H9 (cell line): ENCODE measurements at regions not wholly inside any gene's neighbourhood (a gene's known extent, or its start where the extent isn't known, plus 50 kb on each side); places are given as distances from the start of the nearest gene placed in this dataset.

Experiments
- DNase-seq: peaks from one replicate; pipeline ENCODE4 v3.0.0-alpha.2; 2017
- H2AFZ ChIP-seq: one replicate; pipeline ENCODE4 v1.6.1; 2013; ENCODE audit warnings: mild to moderate bottlenecking, low read length, control low read depth, moderate library complexity
- H2AK5ac ChIP-seq: 2 replicates; pipeline ENCODE4 v1.6.1; 2013; ENCODE audit warnings: low read length, control low read depth, mixed read lengths; ENCODE audit not compliant: insufficient read length
- H2BK120ac ChIP-seq: one replicate; pipeline ENCODE4 v1.6.1; 2013; ENCODE audit warnings: low read depth, mild to moderate bottlenecking, low read length, control low read depth, inconsistent platforms; ENCODE audit not compliant: poor library complexity, severe bottlenecking
- H2BK12ac ChIP-seq: 2 replicates; pipeline ENCODE4 v1.6.1; 2013; ENCODE audit warnings: low read length, control low read depth, mixed read lengths, low read depth; ENCODE audit not compliant: insufficient read length
- H2BK15ac ChIP-seq: 2 replicates; pipeline ENCODE4 v1.6.1; 2013; ENCODE audit warnings: low read depth, low read length, control low read depth
- H2BK20ac ChIP-seq: one replicate; pipeline ENCODE4 v1.6.1; 2013; ENCODE audit warnings: low read depth, mild to moderate bottlenecking, low read length, control low read depth, inconsistent platforms; ENCODE audit not compliant: poor library complexity, severe bottlenecking
- H2BK5ac ChIP-seq: 2 replicates; pipeline ENCODE4 v1.6.1; 2013; ENCODE audit warnings: low read length, control low read depth, mixed read lengths; ENCODE audit not compliant: insufficient read length
- H3K14ac ChIP-seq: 2 replicates; pipeline ENCODE4 v1.6.1; 2013; ENCODE audit warnings: low read length, control low read depth; ENCODE audit not compliant: insufficient read depth
- H3K18ac ChIP-seq: 2 replicates; pipeline ENCODE4 v1.6.1; 2013; ENCODE audit warnings: low read depth, mild to moderate bottlenecking, mixed read lengths, low read length, control low read depth; ENCODE audit not compliant: insufficient read length
- H3K23ac ChIP-seq: 2 replicates; pipeline ENCODE4 v1.6.1; 2013; ENCODE audit warnings: low read length, control low read depth, mixed read lengths, low read depth; ENCODE audit not compliant: insufficient read length
- H3K23me2 ChIP-seq: 2 replicates; pipeline ENCODE4 v1.6.1; 2013; ENCODE audit warnings: low read depth, mild to moderate bottlenecking, mixed read lengths, low read length, control low read depth; ENCODE audit not compliant: insufficient read length, poor library complexity, severe bottlenecking
- H3K27ac ChIP-seq: 2 replicates; pipeline ENCODE4 v1.5.1; 2013; ENCODE audit warnings: low read length, control low read depth, mixed read lengths, low read depth; ENCODE audit not compliant: insufficient read length
- H3K27me3 ChIP-seq: 2 replicates; pipeline ENCODE4 v1.6.1; 2013; ENCODE audit warnings: low read length, control low read depth, inconsistent platforms; ENCODE audit not compliant: insufficient read depth
- H3K4ac ChIP-seq: 2 replicates; pipeline ENCODE4 v1.6.1; 2013; ENCODE audit warnings: low read depth, mild to moderate bottlenecking, control low read depth, inconsistent platforms, low read length, moderate library complexity
- H3K4me1 ChIP-seq: 2 replicates; pipeline ENCODE4 v1.6.1; 2013; ENCODE audit warnings: low read length, control low read depth, inconsistent platforms; ENCODE audit not compliant: insufficient read depth
- H3K4me2 ChIP-seq: 2 replicates; pipeline ENCODE4 v1.6.1; 2013; ENCODE audit warnings: low read length, control low read depth, mixed read lengths; ENCODE audit not compliant: insufficient read length, insufficient read depth
- H3K56ac ChIP-seq: 2 replicates; pipeline ENCODE4 v1.6.1; 2013; ENCODE audit warnings: low read depth, mild to moderate bottlenecking, mixed read lengths, low read length, control low read depth; ENCODE audit not compliant: insufficient read length
- H3K79me1 ChIP-seq: 2 replicates; pipeline ENCODE4 v1.6.1; 2013; ENCODE audit warnings: low read depth, mild to moderate bottlenecking, moderate library complexity, low read length, control low read depth, inconsistent platforms; ENCODE audit not compliant: insufficient read depth, poor library complexity, severe bottlenecking
- H3K79me2 ChIP-seq: 2 replicates; pipeline ENCODE4 v1.6.1; 2013; ENCODE audit warnings: low read length, control low read depth, inconsistent platforms; ENCODE audit not compliant: insufficient read depth
- H3K9ac ChIP-seq: 2 replicates; pipeline ENCODE4 v1.6.1; 2013; ENCODE audit warnings: low read length, control low read depth, mixed read lengths; ENCODE audit not compliant: insufficient read length; ENCODE audit errors: extremely low read depth
- H3K9me3 ChIP-seq: one replicate; pipeline ENCODE4 v1.6.1; 2013; ENCODE audit warnings: low read depth, low read length, inconsistent platforms; ENCODE audit not compliant: control insufficient read depth
- H3T11ph ChIP-seq: one replicate; pipeline ENCODE4 v1.6.1; 2013; ENCODE audit warnings: mild to moderate bottlenecking, low read length, control low read depth, inconsistent platforms
- H4K20me1 ChIP-seq: one replicate; pipeline ENCODE4 v1.6.1; 2013; ENCODE audit not compliant: control insufficient read depth, insufficient read length, insufficient read depth
- H4K5ac ChIP-seq: 2 replicates; pipeline ENCODE4 v1.6.1; 2013; ENCODE audit warnings: low read depth, mild to moderate bottlenecking, mixed read lengths, low read length, control low read depth; ENCODE audit not compliant: insufficient read length
- H4K8ac ChIP-seq: replicated peaks from 2 replicates; pipeline ENCODE4 v1.6.1; 2013; ENCODE audit warnings: low read length, control low read depth, mixed read lengths, low read depth; ENCODE audit not compliant: insufficient read length
- H4K91ac ChIP-seq: 2 replicates; pipeline ENCODE4 v1.6.1; 2013; ENCODE audit warnings: low read depth, mild to moderate bottlenecking, moderate library complexity, mixed read lengths, low read length, control low read depth; ENCODE audit not compliant: insufficient read length
- H3K27ac Mint-ChIP-seq, 3 experiments: 2 replicates in 2 of 3; 3 replicates in 1 of 3; pipeline ENCODE4 v1.8.0; 2020 to 2021; ENCODE audit warnings: mixed read lengths in 3 of 3, mild to moderate bottlenecking in 1 of 3, moderate library complexity in 1 of 3
- H3K27me3 Mint-ChIP-seq: 2 replicates; pipeline ENCODE4 v1.8.0; 2021; ENCODE audit warnings: low read depth, mild to moderate bottlenecking, moderate library complexity, mixed read lengths
- H3K36me3 Mint-ChIP-seq, 3 experiments: 2 replicates in 2 of 3; 3 replicates in 1 of 3; pipeline ENCODE4 v1.8.0; 2020 to 2021; ENCODE audit warnings: low read depth in 3 of 3, mixed read lengths in 3 of 3; ENCODE audit not compliant: insufficient read depth in 1 of 3
- H3K4me1 Mint-ChIP-seq, 2 experiments: 2 replicates each; pipeline ENCODE4 v1.8.0; 2020; ENCODE audit warnings: mixed read lengths in 2 of 2
- H3K4me3 Mint-ChIP-seq, 2 experiments: 2 replicates in 1 of 2; 3 replicates in 1 of 2; pipeline ENCODE4 v1.8.0; 2020 to 2021; ENCODE audit warnings: mild to moderate bottlenecking in 2 of 2, mixed read lengths in 2 of 2, moderate library complexity in 1 of 2
- H3K9me3 Mint-ChIP-seq, 2 experiments: 2 replicates in 1 of 2; 3 replicates in 1 of 2; pipeline ENCODE4 v1.8.0; 2020; ENCODE audit warnings: mild to moderate bottlenecking in 2 of 2, mixed read lengths in 2 of 2, moderate library complexity in 1 of 2
- WGBS: extraction: QIAGEN DNeasy Blood & Tissue Kit; methylation state at CpG from one replicate; pipeline ENCODE4 v1.1.7; 2013; ENCODE audit warnings: missing lambda C conversion rate, low lambda C conversion rate, mixed read lengths; ENCODE audit not compliant: insufficient read length; ENCODE audit errors: extremely low coverage; 5-methylcytosine and 5-hydroxymethylcytosine counted together
- TF ChIP-seq, protein P1 (sequence below): fragments of 200-600 bp; sonication (generic); conservative IDR thresholded peaks from 3 replicates; pipeline ENCODE4 v1.8.0; 2021; ENCODE audit warnings: antibody characterized with exemption, mild to moderate bottlenecking

DNA sequence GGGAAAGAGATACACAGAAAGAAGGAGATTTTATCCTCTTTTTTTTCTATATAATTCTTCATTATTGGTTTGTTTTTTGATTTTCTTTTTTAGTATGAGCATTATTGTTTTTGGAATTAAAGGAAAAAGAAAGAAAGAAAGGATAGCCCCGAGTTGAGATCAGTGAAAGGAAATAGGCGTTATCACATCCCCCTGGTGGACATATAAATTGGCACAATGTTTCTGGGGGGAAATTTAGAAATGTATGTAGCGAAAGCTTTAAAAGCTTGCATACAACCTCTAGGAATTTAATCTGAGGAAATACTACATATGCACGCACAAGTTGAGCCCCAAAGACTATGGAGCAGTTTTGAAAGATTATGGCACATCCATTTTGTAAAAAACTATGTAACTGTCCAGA is 226.3 kb upstream of the LDB2 start:
- Histone ChIP-seq H3K27ac (no peak overlapping the region), H3K14ac (no peak overlapping the region), H2AK5ac (no peak overlapping the region), H4K8ac (no peak overlapping the region), H3K4me2 (no peak overlapping the region), H3K56ac (no peak overlapping the region), H3K23me2 (no peaks in the 10 kb centered on the region), H2BK120ac (no peak overlapping the region), H3K18ac (no peak overlapping the region), H2BK20ac (no peak overlapping the region), H3K79me2 (no peaks in the 10 kb centered on the region; the same call in 1 of the 2 replicates), H4K91ac (no peak overlapping the region), H2AFZ (no peak overlapping the region), H3K9me3 (no peaks in the 10 kb centered on the region), H3K4ac (no peak overlapping the region), H3K4me1 (peaks cover 8% of the 10 kb centered on the region), H3K79me1 (no peaks in the 10 kb centered on the region), H3K27me3 (no peaks in the 10 kb centered on the region), H2BK5ac (no peak overlapping the region), H2BK15ac (no peak overlapping the region), H3K9ac (no peak overlapping the region), H3K23ac (no peak overlapping the region), H2BK12ac (no peak overlapping the region), H3T11ph (no peak overlapping the region), H4K5ac (no peak overlapping the region), H4K20me1 (no peaks in the 10 kb centered on the region)
- WGBS: no CpG with 5 or more reads among the region's 4 CpGs
- Mint-ChIP-seq H3K27me3 (no peaks in the 10 kb centered on the region), H3K27ac (no peak overlapping the region), H3K36me3 (peaks cover 0 to 4% (median 3%) of the 10 kb centered on the region in 3 experiments; a peak in 4 of 7 replicates), H3K9me3 (peaks cover 3 to 10% of the 10 kb centered on the region in 2 experiments; a peak in 3 of 5 replicates), H3K4me1 (peaks cover 11 to 18% of the 10 kb centered on the region in 2 experiments), H3K4me3 (no peak overlapping the region)
- DNase-seq: no peak
- TF ChIP-seq, protein P1, sequence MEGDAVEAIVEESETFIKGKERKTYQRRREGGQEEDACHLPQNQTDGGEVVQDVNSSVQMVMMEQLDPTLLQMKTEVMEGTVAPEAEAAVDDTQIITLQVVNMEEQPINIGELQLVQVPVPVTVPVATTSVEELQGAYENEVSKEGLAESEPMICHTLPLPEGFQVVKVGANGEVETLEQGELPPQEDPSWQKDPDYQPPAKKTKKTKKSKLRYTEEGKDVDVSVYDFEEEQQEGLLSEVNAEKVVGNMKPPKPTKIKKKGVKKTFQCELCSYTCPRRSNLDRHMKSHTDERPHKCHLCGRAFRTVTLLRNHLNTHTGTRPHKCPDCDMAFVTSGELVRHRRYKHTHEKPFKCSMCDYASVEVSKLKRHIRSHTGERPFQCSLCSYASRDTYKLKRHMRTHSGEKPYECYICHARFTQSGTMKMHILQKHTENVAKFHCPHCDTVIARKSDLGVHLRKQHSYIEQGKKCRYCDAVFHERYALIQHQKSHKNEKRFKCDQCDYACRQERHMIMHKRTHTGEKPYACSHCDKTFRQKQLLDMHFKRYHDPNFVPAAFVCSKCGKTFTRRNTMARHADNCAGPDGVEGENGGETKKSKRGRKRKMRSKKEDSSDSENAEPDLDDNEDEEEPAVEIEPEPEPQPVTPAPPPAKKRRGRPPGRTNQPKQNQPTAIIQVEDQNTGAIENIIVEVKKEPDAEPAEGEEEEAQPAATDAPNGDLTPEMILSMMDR: peak; percentile 61
